ENCODE measurements at regions not wholly inside any gene's neighbourhood (a gene's known extent, or its start where the extent isn't known, plus 50 kb on each side); places are given as distances from the start of the nearest gene placed in this dataset.

DNA sequence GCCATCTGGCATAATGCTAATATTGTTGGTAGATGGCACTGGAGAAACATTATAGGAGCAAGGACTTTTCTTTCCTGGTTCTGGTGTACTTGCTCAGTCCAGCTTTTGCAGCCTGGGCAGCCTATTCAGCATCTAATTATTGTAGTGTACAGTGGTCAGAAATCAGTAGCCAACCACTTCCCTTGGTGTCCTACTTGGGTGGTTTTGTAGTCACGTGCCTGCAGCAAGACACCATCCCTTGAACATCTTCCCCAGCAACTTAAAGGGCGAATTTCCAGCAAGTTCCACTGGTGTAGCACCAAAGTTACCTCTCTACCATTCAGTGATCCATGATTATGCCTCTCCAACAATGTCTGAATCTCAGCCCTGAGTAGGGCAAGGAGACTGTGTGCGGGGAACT is 557.6 kb downstream of the SATB2 start:
- no peak for TF ChIP-seq ZNF423 (CRISPR knock-in tag; IDR thresholded peaks at IDR 0.05)
- TF ChIP-seq, protein P1, sequence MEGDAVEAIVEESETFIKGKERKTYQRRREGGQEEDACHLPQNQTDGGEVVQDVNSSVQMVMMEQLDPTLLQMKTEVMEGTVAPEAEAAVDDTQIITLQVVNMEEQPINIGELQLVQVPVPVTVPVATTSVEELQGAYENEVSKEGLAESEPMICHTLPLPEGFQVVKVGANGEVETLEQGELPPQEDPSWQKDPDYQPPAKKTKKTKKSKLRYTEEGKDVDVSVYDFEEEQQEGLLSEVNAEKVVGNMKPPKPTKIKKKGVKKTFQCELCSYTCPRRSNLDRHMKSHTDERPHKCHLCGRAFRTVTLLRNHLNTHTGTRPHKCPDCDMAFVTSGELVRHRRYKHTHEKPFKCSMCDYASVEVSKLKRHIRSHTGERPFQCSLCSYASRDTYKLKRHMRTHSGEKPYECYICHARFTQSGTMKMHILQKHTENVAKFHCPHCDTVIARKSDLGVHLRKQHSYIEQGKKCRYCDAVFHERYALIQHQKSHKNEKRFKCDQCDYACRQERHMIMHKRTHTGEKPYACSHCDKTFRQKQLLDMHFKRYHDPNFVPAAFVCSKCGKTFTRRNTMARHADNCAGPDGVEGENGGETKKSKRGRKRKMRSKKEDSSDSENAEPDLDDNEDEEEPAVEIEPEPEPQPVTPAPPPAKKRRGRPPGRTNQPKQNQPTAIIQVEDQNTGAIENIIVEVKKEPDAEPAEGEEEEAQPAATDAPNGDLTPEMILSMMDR (IDR thresholded peaks at IDR 0.05), result no peak
- no peak for TF ChIP-seq SP1 (CRISPR knock-in tag; conservative IDR thresholded peaks at IDR 0.05)
- no peak for TF ChIP-seq TEAD4 (CRISPR knock-in tag; IDR thresholded peaks at IDR 0.05)
- TF ChIP-seq, protein P2, sequence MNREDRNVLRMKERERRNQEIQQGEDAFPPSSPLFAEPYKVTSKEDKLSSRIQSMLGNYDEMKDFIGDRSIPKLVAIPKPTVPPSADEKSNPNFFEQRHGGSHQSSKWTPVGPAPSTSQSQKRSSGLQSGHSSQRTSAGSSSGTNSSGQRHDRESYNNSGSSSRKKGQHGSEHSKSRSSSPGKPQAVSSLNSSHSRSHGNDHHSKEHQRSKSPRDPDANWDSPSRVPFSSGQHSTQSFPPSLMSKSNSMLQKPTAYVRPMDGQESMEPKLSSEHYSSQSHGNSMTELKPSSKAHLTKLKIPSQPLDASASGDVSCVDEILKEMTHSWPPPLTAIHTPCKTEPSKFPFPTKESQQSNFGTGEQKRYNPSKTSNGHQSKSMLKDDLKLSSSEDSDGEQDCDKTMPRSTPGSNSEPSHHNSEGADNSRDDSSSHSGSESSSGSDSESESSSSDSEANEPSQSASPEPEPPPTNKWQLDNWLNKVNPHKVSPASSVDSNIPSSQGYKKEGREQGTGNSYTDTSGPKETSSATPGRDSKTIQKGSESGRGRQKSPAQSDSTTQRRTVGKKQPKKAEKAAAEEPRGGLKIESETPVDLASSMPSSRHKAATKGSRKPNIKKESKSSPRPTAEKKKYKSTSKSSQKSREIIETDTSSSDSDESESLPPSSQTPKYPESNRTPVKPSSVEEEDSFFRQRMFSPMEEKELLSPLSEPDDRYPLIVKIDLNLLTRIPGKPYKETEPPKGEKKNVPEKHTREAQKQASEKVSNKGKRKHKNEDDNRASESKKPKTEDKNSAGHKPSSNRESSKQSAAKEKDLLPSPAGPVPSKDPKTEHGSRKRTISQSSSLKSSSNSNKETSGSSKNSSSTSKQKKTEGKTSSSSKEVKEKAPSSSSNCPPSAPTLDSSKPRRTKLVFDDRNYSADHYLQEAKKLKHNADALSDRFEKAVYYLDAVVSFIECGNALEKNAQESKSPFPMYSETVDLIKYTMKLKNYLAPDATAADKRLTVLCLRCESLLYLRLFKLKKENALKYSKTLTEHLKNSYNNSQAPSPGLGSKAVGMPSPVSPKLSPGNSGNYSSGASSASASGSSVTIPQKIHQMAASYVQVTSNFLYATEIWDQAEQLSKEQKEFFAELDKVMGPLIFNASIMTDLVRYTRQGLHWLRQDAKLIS (CRISPR knock-in tag; IDR thresholded peaks at IDR 0.05; ENCODE audit: borderline replicate concordance), result no peak
- TF ChIP-seq NR3C1 (CRISPR knock-in tag; conservative IDR thresholded peaks at IDR 0.05; ENCODE audit: low read depth), result no peak
- TF ChIP-seq ZNF263 (CRISPR knock-in tag; IDR thresholded peaks at IDR 0.05; ENCODE audit: low read depth), result no peak

All from WTC11 (cell line).